MM.1S (cell line): ENCODE measurements at regions not wholly inside any gene's neighbourhood (a gene's known extent, or its start where the extent isn't known, plus 50 kb on each side); places are given as distances from the start of the nearest gene placed in this dataset.

Experiments used
- DNase-seq: peaks from one replicate; pipeline ENCODE4 v3.0.0-alpha.2; 2015
- H2AFZ ChIP-seq: fragments of 300-600 bp; sonication (generic); 2 replicates; pipeline ENCODE4 v1.6.0; 2016; ENCODE audit warnings: antibody characterized with exemption, low read length
- H3F3A ChIP-seq: fragments of 300-600 bp; sonication (generic); 2 replicates; pipeline ENCODE4 v1.6.1; 2016; ENCODE audit warnings: mild to moderate bottlenecking, antibody characterized with exemption, low read length, moderate library complexity, mixed read lengths; ENCODE audit not compliant: insufficient read depth
- H3K27ac ChIP-seq: fragments of 300-600 bp; sonication (generic); 2 replicates; pipeline ENCODE4 v1.5.1; 2016; ENCODE audit warnings: mild to moderate bottlenecking, low read length
- H3K27me3 ChIP-seq: fragments of 300-600 bp; sonication (generic); replicated peaks from 2 replicates; pipeline ENCODE4 v1.6.0; 2016; ENCODE audit warnings: low read length; ENCODE audit not compliant: insufficient read depth
- H3K36me3 ChIP-seq: fragments of 300-600 bp; sonication (generic); replicated peaks from 2 replicates; pipeline ENCODE4 v1.6.1; 2016; ENCODE audit warnings: mild to moderate bottlenecking, low read length, mixed read lengths; ENCODE audit not compliant: insufficient read depth
- H3K4me1 ChIP-seq: fragments of 300-600 bp; sonication (generic); 2 replicates; pipeline ENCODE4 v1.6.1; 2016; ENCODE audit warnings: low read length, mixed read lengths
- H3K4me2 ChIP-seq: fragments of 300-600 bp; sonication (generic); 2 replicates; pipeline ENCODE4 v1.6.0; 2016; ENCODE audit warnings: low read depth, low read length
- H3K4me3 ChIP-seq: fragments of 300-600 bp; sonication (generic); 2 replicates; pipeline ENCODE4 v1.5.1; 2016; ENCODE audit warnings: low read length, mixed read lengths
- H3K79me2 ChIP-seq: fragments of 300-600 bp; sonication (generic); 2 replicates; pipeline ENCODE4 v1.6.1; 2016; ENCODE audit warnings: mixed run types, low read length, mixed read lengths
- H3K9ac ChIP-seq: fragments of 300-600 bp; sonication (generic); 2 replicates; pipeline ENCODE4 v1.6.1; 2016; ENCODE audit warnings: low read length, mixed read lengths
- H3K9me2 ChIP-seq: fragments of 300-600 bp; sonication (generic); replicated peaks from 2 replicates; pipeline ENCODE4 v1.6.1; 2016; ENCODE audit warnings: mild to moderate bottlenecking, low read length, mixed read lengths; ENCODE audit not compliant: insufficient read depth
- H3K9me3 ChIP-seq: fragments of 300-600 bp; sonication (generic); replicated peaks from 2 replicates; pipeline ENCODE4 v1.6.1; 2016; ENCODE audit warnings: mild to moderate bottlenecking, low read length, mixed read lengths; ENCODE audit not compliant: insufficient read depth
- H4K20me1 ChIP-seq: fragments of 300-600 bp; sonication (generic); 2 replicates; pipeline ENCODE4 v1.6.1; 2016; ENCODE audit warnings: mild to moderate bottlenecking, low read length, moderate library complexity, mixed read lengths; ENCODE audit not compliant: insufficient read depth
- CTCF ChIP-seq: fragments of 300-600 bp; sonication (generic); IDR thresholded peaks from 2 replicates; pipeline ENCODE4 v1.5.1; 2016; ENCODE audit warnings: antibody characterized with exemption, low read length, mixed read lengths
- EZH2 ChIP-seq: fragments of 300-600 bp; sonication (generic); optimal IDR thresholded peaks from 2 replicates; pipeline ENCODE3; 2017; ENCODE audit warnings: low read depth, mild to moderate bottlenecking, antibody characterized with exemption, low read length, mixed read lengths
- EZH2phosphoT487 ChIP-seq: fragments of 300-600 bp; sonication (generic); IDR thresholded peaks from 2 replicates; pipeline ENCODE4 v1.6.1; 2018; ENCODE audit warnings: antibody characterized with exemption, low read length

GRCh38 chr9:108400297-108400696, 455.5 kb downstream of the ACTL7B start:
- H2AFZ ChIP-seq = no peak overlapping the region
- TF ChIP-seq CTCF (no peak), EZH2 (no peak), EZH2phosphoT487 (no peak)
- no peaks in the 10 kb centered on the region for H3K9me2 ChIP-seq

GRCh38 chr9:108399851-108400250, 455.9 kb downstream of the ACTL7B start:
- Histone ChIP-seq H3K9me3 (no peaks in the 10 kb centered on the region), H3K9me2 (no peaks in the 10 kb centered on the region), H3K4me3 (no peak overlapping the region), H3K79me2 (no peaks in the 10 kb centered on the region), H3K9ac (no peak overlapping the region), H3K36me3 (no peaks in the 10 kb centered on the region), H3K27me3 (no peaks in the 10 kb centered on the region), H3K4me1 (no peaks in the 10 kb centered on the region), H3K27ac (no peak overlapping the region), H4K20me1 (no peaks in the 10 kb centered on the region), H2AFZ (no peak overlapping the region), H3F3A (no peaks in the 10 kb centered on the region), H3K4me2 (no peak overlapping the region)
- no peak for TF ChIP-seq CTCF
- no peak for TF ChIP-seq EZH2phosphoT487
- TF ChIP-seq EZH2 = no peak
- DNase-seq = no peak

More at GRCh38 chr9:108400297-108400696, 455.5 kb downstream of the ACTL7B start:
- no peaks in the 10 kb centered on the region for H3F3A ChIP-seq
- no peaks in the 10 kb centered on the region for H3K4me1 ChIP-seq
- H3K9ac ChIP-seq = no peak overlapping the region
- H4K20me1 ChIP-seq = no peaks in the 10 kb centered on the region
- no peaks in the 10 kb centered on the region for H3K9me3 ChIP-seq
- H3K36me3 ChIP-seq = no peaks in the 10 kb centered on the region
- no peaks in the 10 kb centered on the region for H3K79me2 ChIP-seq
- DNase-seq = no peak
- no peak overlapping the region for H3K4me3 ChIP-seq
- no peaks in the 10 kb centered on the region for H3K27me3 ChIP-seq
- H3K27ac ChIP-seq = no peak overlapping the region
- no peak overlapping the region for H3K4me2 ChIP-seq

- H3K27ac ChIP-seq = no peak overlapping the region
- DNase-seq = no peak
- no peak overlapping the region for H2AFZ ChIP-seq
- H3F3A ChIP-seq = no peaks in the 10 kb centered on the region
- H3K36me3 ChIP-seq = no peaks in the 10 kb centered on the region
- TF ChIP-seq EZH2 (no peak), CTCF (no peak), EZH2phosphoT487 (no peak)
- no peak overlapping the region for H3K9ac ChIP-seq
- no peak overlapping the region for H3K4me2 ChIP-seq
- no peaks in the 10 kb centered on the region for H3K4me1 ChIP-seq
- H3K9me2 ChIP-seq = no peaks in the 10 kb centered on the region
- no peaks in the 10 kb centered on the region for H3K79me2 ChIP-seq
- H3K27me3 ChIP-seq = no peaks in the 10 kb centered on the region
- no peaks in the 10 kb centered on the region for H4K20me1 ChIP-seq
- no peaks in the 10 kb centered on the region for H3K9me3 ChIP-seq
- H3K4me3 ChIP-seq = no peak overlapping the region
These were observed 458.5 kb downstream of the ACTL7B start for GRCh38 chr9:108397286-108397685.
